ENCODE measurements at regions not wholly inside any gene's neighbourhood (a gene's known extent, or its start where the extent isn't known, plus 50 kb on each side); places are given as distances from the start of the nearest gene placed in this dataset.
A peak's percentile ranks its signal among the peaks of the same experiment; 100 is the strongest.

- DNase-seq (peak in 1 of 2 donors; percentile 57), ATAC-seq (ENCODE audit: low FRiP score in 2 of 2) (peak; percentile 46 to 86)
- Histone ChIP-seq H3K4me1 (peaks cover 0 to 8% (median 4%) of the 10 kb centered on the region in 4 donors), H3K27ac (peak overlapping the region in 3 of 4 donors; percentile 9 to 60 (median 32)), H3K4me3 (no peak overlapping the region), H3K9me3 (no peaks in the 10 kb centered on the region), H3K27me3 (no peaks in the 10 kb centered on the region), H3K36me3 (no peaks in the 10 kb centered on the region)
- no peak for TF ChIP-seq CTCF (IDR thresholded peaks at IDR 0.05)
- no peak for TF ChIP-seq POLR2AphosphoS5 (IDR thresholded peaks at IDR 0.05)
- TF ChIP-seq POLR2A (IDR thresholded peaks at IDR 0.05): no peak
- TF ChIP-seq EP300 (IDR thresholded peaks at IDR 0.05): no peak
- WGBS, 2 donors: 55 to 62% methylated on average over 10 to 19 of the region's 19 CpGs
Measured at GRCh38 chr10:31157123-31158010, 125.7 kb upstream of the ZNF438 start.

- peak overlapping the region in 3 of 4 donors; percentile 9 to 60 (median 32) for H3K27ac ChIP-seq
- peak in 1 of 2 donors; percentile 16 for ATAC-seq (ENCODE audit: low FRiP score in 2 of 2)
- DNase-seq: no peak
Measured at GRCh38 chr10:31158011-31158658, 126.5 kb upstream of the ZNF438 start.

GRCh38 chr10:31166606-31167005 lies 134.9 kb upstream of the ZNF438 start:
- WGBS, 2 donors: 93 to 94% methylated on average over 3 of the region's 3 CpGs
- Histone ChIP-seq H3K27ac (no peak overlapping the region), H3K9me3 (no peaks in the 10 kb centered on the region), H3K4me1 (no peaks in the 10 kb centered on the region), H3K4me3 (no peak overlapping the region), H3K36me3 (no peaks in the 10 kb centered on the region), H3K27me3 (no peaks in the 10 kb centered on the region)
- DNase-seq (no peak), ATAC-seq (ENCODE audit: low FRiP score in 2 of 2) (no peak)
- TF ChIP-seq POLR2A (IDR thresholded peaks at IDR 0.05) (no peak), POLR2AphosphoS5 (IDR thresholded peaks at IDR 0.05) (no peak), CTCF (IDR thresholded peaks at IDR 0.05) (no peak), EP300 (IDR thresholded peaks at IDR 0.05) (no peak)

More at GRCh38 chr10:31158011-31158658, 126.5 kb upstream of the ZNF438 start:
- no peaks in the 10 kb centered on the region for H3K36me3 ChIP-seq
- WGBS, 2 donors: 74 to 82% methylated on average over 9 of the region's 9 CpGs
- no peak overlapping the region for H3K4me3 ChIP-seq
- no peaks in the 10 kb centered on the region for H3K9me3 ChIP-seq
- peaks cover 0 to 8% (median 3%) of the 10 kb centered on the region in 4 donors for H3K4me1 ChIP-seq
- no peak for TF ChIP-seq POLR2A (IDR thresholded peaks at IDR 0.05)
- no peak for TF ChIP-seq POLR2AphosphoS5 (IDR thresholded peaks at IDR 0.05)
- no peak for TF ChIP-seq CTCF (IDR thresholded peaks at IDR 0.05)
- no peak for TF ChIP-seq EP300 (IDR thresholded peaks at IDR 0.05)
- no peaks in the 10 kb centered on the region for H3K27me3 ChIP-seq

GRCh38 chr10:31170636-31171035 lies 139.0 kb upstream of the ZNF438 start:
- WGBS, 2 donors: 78 to 83% methylated on average over 4 of the region's 4 CpGs
- Histone ChIP-seq H3K27me3 (no peaks in the 10 kb centered on the region), H3K4me1 (no peaks in the 10 kb centered on the region), H3K9me3 (peaks cover 0 to 8% (median 5%) of the 10 kb centered on the region in 4 donors), H3K36me3 (no peaks in the 10 kb centered on the region), H3K27ac (no peak overlapping the region), H3K4me3 (no peak overlapping the region)
- DNase-seq: no peak
- no peak for TF ChIP-seq CTCF (IDR thresholded peaks at IDR 0.05)
- no peak for TF ChIP-seq POLR2AphosphoS5 (IDR thresholded peaks at IDR 0.05)
- no peak for TF ChIP-seq POLR2A (IDR thresholded peaks at IDR 0.05)
- TF ChIP-seq EP300 (IDR thresholded peaks at IDR 0.05): no peak
- ATAC-seq (ENCODE audit: low FRiP score in 2 of 2): no peak
